ENCODE measurements at regions not wholly inside any gene's neighbourhood (a gene's known extent, or its start where the extent isn't known, plus 50 kb on each side); places are given as distances from the start of the nearest gene placed in this dataset.
A peak's percentile ranks its signal among the peaks of the same experiment; 100 is the strongest.

- DNase-seq (ENCODE audit: low spot score) = peak; percentile 67
- H3K4me1 ChIP-seq (ENCODE audit: control insufficient read depth in 4 of 4, insufficient read depth in 4 of 4, low read length in 3 of 4) = peaks cover 12 to 30% (median 19%) of the 10 kb centered on the region in 4 donors
- TF ChIP-seq RXRA (IDR thresholded peaks at IDR 0.05) = peak; percentile 61 to 92
- peak; percentile 9 for TF ChIP-seq FOXA1 (IDR thresholded peaks at IDR 0.05)
- no peak for TF ChIP-seq ZBTB33 (IDR thresholded peaks at IDR 0.05)
- peak; percentile 91 for TF ChIP-seq SP1 (IDR thresholded peaks at IDR 0.05)
- TF ChIP-seq ATF3 (IDR thresholded peaks at IDR 0.05) = peak; percentile 96
- TF ChIP-seq MAX (IDR thresholded peaks at IDR 0.05) = peak; percentile 95
- TF ChIP-seq YY1 (IDR thresholded peaks at IDR 0.05) = peak; percentile 91
- TF ChIP-seq RAD21 (IDR thresholded peaks at IDR 0.05) = peak; percentile 65 to 67
- no peak for TF ChIP-seq TAF1 (conservative IDR thresholded peaks at IDR 0.05)
- peak; percentile 49 for TF ChIP-seq NR2F2 (IDR thresholded peaks at IDR 0.05)
- peak; percentile 58 to 94 for TF ChIP-seq EGR1 (IDR thresholded peaks at IDR 0.05; ENCODE audit: low read depth in 2 of 2)
- TF ChIP-seq HNF4A (conservative IDR thresholded peaks at IDR 0.05) = peak; percentile 48 to 71
- TF ChIP-seq CTCF (IDR thresholded peaks at IDR 0.05; ENCODE audit: low read depth, low read length, missing input control) = peak; percentile 2
- TF ChIP-seq REST (IDR thresholded peaks at IDR 0.05) = peak; percentile 70
- peak in 1 of 2 donors; percentile 77 for TF ChIP-seq GABPA (IDR thresholded peaks at IDR 0.05 in 1 of 2, conservative IDR thresholded peaks at IDR 0.05 in 1 of 2)
- peak; percentile 98 for TF ChIP-seq JUND (IDR thresholded peaks at IDR 0.05)
- TF ChIP-seq HNF4G (IDR thresholded peaks at IDR 0.05) = no peak
- TF ChIP-seq FOXA2 (IDR thresholded peaks at IDR 0.05) = no peak
Observed at GRCh38 chr9:129334105-129334935, 156.3 kb upstream of the IER5L start.

More at GRCh38 chr9:129334105-129334935, 156.3 kb upstream of the IER5L start:
- Histone ChIP-seq H3K4me3 (ENCODE audit: low read depth in 1 of 3, low read length in 3 of 3) (peak overlapping the region in 1 of 3 donors; percentile 11), H3K9ac (ENCODE audit: low read depth in 1 of 2, low read length in 2 of 2) (peak overlapping the region in 1 of 2 donors; percentile 86), H3K9me3 (ENCODE audit: control insufficient read depth in 4 of 4, low read length in 3 of 4) (peaks cover 0 to 3% (median 2%) of the 10 kb centered on the region in 4 donors), H3K27me3 (ENCODE audit: control insufficient read depth in 4 of 4, insufficient read depth in 4 of 4, low read length in 3 of 4) (no peaks in the 10 kb centered on the region), H3K36me3 (ENCODE audit: control insufficient read depth in 4 of 4, insufficient read depth in 3 of 4, low read depth in 1 of 4, low read length in 3 of 4) (no peaks in the 10 kb centered on the region), H3K27ac (ENCODE audit: low read depth in 1 of 2, low read length in 2 of 2) (peak overlapping the region; percentile 92 to 95)
- WGBS = 6% methylated on average over 28 of the region's 28 CpGs
